H9 (cell line): ENCODE measurements at regions not wholly inside any gene's neighbourhood (a gene's known extent, or its start where the extent isn't known, plus 50 kb on each side); places are given as distances from the start of the nearest gene placed in this dataset.

ENCODE experiments used
- DNase-seq: peaks from one replicate; pipeline ENCODE4 v3.0.0-alpha.2; 2017
- H2AFZ ChIP-seq: one replicate; pipeline ENCODE4 v1.6.1; 2013; ENCODE audit warnings: mild to moderate bottlenecking, low read length, control low read depth, moderate library complexity
- H2AK5ac ChIP-seq: 2 replicates; pipeline ENCODE4 v1.6.1; 2013; ENCODE audit warnings: low read length, control low read depth, mixed read lengths; ENCODE audit not compliant: insufficient read length
- H2BK120ac ChIP-seq: one replicate; pipeline ENCODE4 v1.6.1; 2013; ENCODE audit warnings: low read depth, mild to moderate bottlenecking, low read length, control low read depth, inconsistent platforms; ENCODE audit not compliant: poor library complexity, severe bottlenecking
- H2BK12ac ChIP-seq: 2 replicates; pipeline ENCODE4 v1.6.1; 2013; ENCODE audit warnings: low read length, control low read depth, mixed read lengths, low read depth; ENCODE audit not compliant: insufficient read length
- H2BK15ac ChIP-seq: 2 replicates; pipeline ENCODE4 v1.6.1; 2013; ENCODE audit warnings: low read depth, low read length, control low read depth
- H2BK20ac ChIP-seq: one replicate; pipeline ENCODE4 v1.6.1; 2013; ENCODE audit warnings: low read depth, mild to moderate bottlenecking, low read length, control low read depth, inconsistent platforms; ENCODE audit not compliant: poor library complexity, severe bottlenecking
- H2BK5ac ChIP-seq: 2 replicates; pipeline ENCODE4 v1.6.1; 2013; ENCODE audit warnings: low read length, control low read depth, mixed read lengths; ENCODE audit not compliant: insufficient read length
- H3K14ac ChIP-seq: 2 replicates; pipeline ENCODE4 v1.6.1; 2013; ENCODE audit warnings: low read length, control low read depth; ENCODE audit not compliant: insufficient read depth
- H3K18ac ChIP-seq: 2 replicates; pipeline ENCODE4 v1.6.1; 2013; ENCODE audit warnings: low read depth, mild to moderate bottlenecking, mixed read lengths, low read length, control low read depth; ENCODE audit not compliant: insufficient read length
- H3K23ac ChIP-seq: 2 replicates; pipeline ENCODE4 v1.6.1; 2013; ENCODE audit warnings: low read length, control low read depth, mixed read lengths, low read depth; ENCODE audit not compliant: insufficient read length
- H3K23me2 ChIP-seq: 2 replicates; pipeline ENCODE4 v1.6.1; 2013; ENCODE audit warnings: low read depth, mild to moderate bottlenecking, mixed read lengths, low read length, control low read depth; ENCODE audit not compliant: insufficient read length, poor library complexity, severe bottlenecking
- H3K27ac ChIP-seq: 2 replicates; pipeline ENCODE4 v1.5.1; 2013; ENCODE audit warnings: low read length, control low read depth, mixed read lengths, low read depth; ENCODE audit not compliant: insufficient read length
- H3K27me3 ChIP-seq: 2 replicates; pipeline ENCODE4 v1.6.1; 2013; ENCODE audit warnings: low read length, control low read depth, inconsistent platforms; ENCODE audit not compliant: insufficient read depth
- H3K4ac ChIP-seq: 2 replicates; pipeline ENCODE4 v1.6.1; 2013; ENCODE audit warnings: low read depth, mild to moderate bottlenecking, control low read depth, inconsistent platforms, low read length, moderate library complexity
- H3K4me1 ChIP-seq: 2 replicates; pipeline ENCODE4 v1.6.1; 2013; ENCODE audit warnings: low read length, control low read depth, inconsistent platforms; ENCODE audit not compliant: insufficient read depth
- H3K4me2 ChIP-seq: 2 replicates; pipeline ENCODE4 v1.6.1; 2013; ENCODE audit warnings: low read length, control low read depth, mixed read lengths; ENCODE audit not compliant: insufficient read length, insufficient read depth
- H3K56ac ChIP-seq: 2 replicates; pipeline ENCODE4 v1.6.1; 2013; ENCODE audit warnings: low read depth, mild to moderate bottlenecking, mixed read lengths, low read length, control low read depth; ENCODE audit not compliant: insufficient read length
- H3K79me1 ChIP-seq: 2 replicates; pipeline ENCODE4 v1.6.1; 2013; ENCODE audit warnings: low read depth, mild to moderate bottlenecking, moderate library complexity, low read length, control low read depth, inconsistent platforms; ENCODE audit not compliant: insufficient read depth, poor library complexity, severe bottlenecking
- H3K79me2 ChIP-seq: 2 replicates; pipeline ENCODE4 v1.6.1; 2013; ENCODE audit warnings: low read length, control low read depth, inconsistent platforms; ENCODE audit not compliant: insufficient read depth
- H3K9ac ChIP-seq: 2 replicates; pipeline ENCODE4 v1.6.1; 2013; ENCODE audit warnings: low read length, control low read depth, mixed read lengths; ENCODE audit not compliant: insufficient read length; ENCODE audit errors: extremely low read depth
- H3K9me3 ChIP-seq: one replicate; pipeline ENCODE4 v1.6.1; 2013; ENCODE audit warnings: low read depth, low read length, inconsistent platforms; ENCODE audit not compliant: control insufficient read depth
- H3T11ph ChIP-seq: one replicate; pipeline ENCODE4 v1.6.1; 2013; ENCODE audit warnings: mild to moderate bottlenecking, low read length, control low read depth, inconsistent platforms
- H4K20me1 ChIP-seq: one replicate; pipeline ENCODE4 v1.6.1; 2013; ENCODE audit not compliant: control insufficient read depth, insufficient read length, insufficient read depth
- H4K5ac ChIP-seq: 2 replicates; pipeline ENCODE4 v1.6.1; 2013; ENCODE audit warnings: low read depth, mild to moderate bottlenecking, mixed read lengths, low read length, control low read depth; ENCODE audit not compliant: insufficient read length
- H4K8ac ChIP-seq: replicated peaks from 2 replicates; pipeline ENCODE4 v1.6.1; 2013; ENCODE audit warnings: low read length, control low read depth, mixed read lengths, low read depth; ENCODE audit not compliant: insufficient read length
- H4K91ac ChIP-seq: 2 replicates; pipeline ENCODE4 v1.6.1; 2013; ENCODE audit warnings: low read depth, mild to moderate bottlenecking, moderate library complexity, mixed read lengths, low read length, control low read depth; ENCODE audit not compliant: insufficient read length
- H3K27ac Mint-ChIP-seq, 3 experiments: 2 replicates in 2 of 3; 3 replicates in 1 of 3; pipeline ENCODE4 v1.8.0; 2020 to 2021; ENCODE audit warnings: mixed read lengths in 3 of 3, mild to moderate bottlenecking in 1 of 3, moderate library complexity in 1 of 3
- H3K27me3 Mint-ChIP-seq: 2 replicates; pipeline ENCODE4 v1.8.0; 2021; ENCODE audit warnings: low read depth, mild to moderate bottlenecking, moderate library complexity, mixed read lengths
- H3K36me3 Mint-ChIP-seq, 3 experiments: 2 replicates in 2 of 3; 3 replicates in 1 of 3; pipeline ENCODE4 v1.8.0; 2020 to 2021; ENCODE audit warnings: low read depth in 3 of 3, mixed read lengths in 3 of 3; ENCODE audit not compliant: insufficient read depth in 1 of 3
- H3K4me1 Mint-ChIP-seq, 2 experiments: 2 replicates each; pipeline ENCODE4 v1.8.0; 2020; ENCODE audit warnings: mixed read lengths in 2 of 2
- H3K4me3 Mint-ChIP-seq, 2 experiments: 2 replicates in 1 of 2; 3 replicates in 1 of 2; pipeline ENCODE4 v1.8.0; 2020 to 2021; ENCODE audit warnings: mild to moderate bottlenecking in 2 of 2, mixed read lengths in 2 of 2, moderate library complexity in 1 of 2
- H3K9me3 Mint-ChIP-seq, 2 experiments: 2 replicates in 1 of 2; 3 replicates in 1 of 2; pipeline ENCODE4 v1.8.0; 2020; ENCODE audit warnings: mild to moderate bottlenecking in 2 of 2, mixed read lengths in 2 of 2, moderate library complexity in 1 of 2
- WGBS: extraction: QIAGEN DNeasy Blood & Tissue Kit; methylation state at CpG from one replicate; pipeline ENCODE4 v1.1.7; 2013; ENCODE audit warnings: missing lambda C conversion rate, low lambda C conversion rate, mixed read lengths; ENCODE audit not compliant: insufficient read length; ENCODE audit errors: extremely low coverage; 5-methylcytosine and 5-hydroxymethylcytosine counted together
- TF ChIP-seq, protein P1 (sequence below): fragments of 200-600 bp; sonication (generic); conservative IDR thresholded peaks from 3 replicates; pipeline ENCODE4 v1.8.0; 2021; ENCODE audit warnings: antibody characterized with exemption, mild to moderate bottlenecking

DNA sequence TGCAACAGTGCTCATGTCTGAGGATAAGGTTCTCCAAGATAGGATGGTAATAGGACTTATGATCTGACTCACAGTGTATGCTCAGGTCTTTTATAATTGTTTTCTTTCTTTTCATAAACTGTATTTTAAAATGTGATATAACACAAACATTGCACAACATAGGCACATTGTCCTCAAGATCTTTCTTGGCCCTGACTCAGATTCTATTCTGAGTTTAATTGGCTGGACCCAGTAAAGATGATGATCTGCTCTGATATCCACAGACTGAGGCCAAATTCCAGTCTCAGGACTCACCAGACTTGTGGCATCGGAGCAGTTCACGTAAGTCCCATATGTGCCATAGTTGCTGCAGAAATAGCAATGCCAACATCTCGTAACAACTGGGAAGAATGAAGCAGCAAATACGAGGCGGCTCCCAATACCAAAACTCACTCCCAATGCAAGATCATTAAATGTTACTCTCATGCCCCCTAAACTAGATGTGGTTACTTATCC lies 448.9 kb upstream of the SLC14A2 start:
- Histone ChIP-seq H3K56ac (no peak overlapping the region), H3K79me1 (no peaks in the 10 kb centered on the region), H3K18ac (no peak overlapping the region), H3K27me3 (no peaks in the 10 kb centered on the region), H3K9me3 (no peaks in the 10 kb centered on the region), H2BK5ac (no peak overlapping the region), H2AK5ac (no peak overlapping the region), H3K4ac (no peak overlapping the region), H4K8ac (no peak overlapping the region), H4K91ac (no peak overlapping the region), H3T11ph (no peak overlapping the region), H2AFZ (no peak overlapping the region), H2BK15ac (no peak overlapping the region), H3K4me2 (no peak overlapping the region), H3K23me2 (no peaks in the 10 kb centered on the region), H4K20me1 (no peaks in the 10 kb centered on the region), H3K9ac (no peak overlapping the region), H3K23ac (no peak overlapping the region), H2BK20ac (no peak overlapping the region), H3K4me1 (no peaks in the 10 kb centered on the region), H4K5ac (no peak overlapping the region), H2BK120ac (no peak overlapping the region), H3K79me2 (no peaks in the 10 kb centered on the region), H3K27ac (no peak overlapping the region), H3K14ac (no peak overlapping the region), H2BK12ac (no peak overlapping the region)
- WGBS = no CpG with 5 or more reads among the region's 5 CpGs
- no peak for DNase-seq
- no peaks in the 10 kb centered on the region for H3K27me3 Mint-ChIP-seq
- no peaks in the 10 kb centered on the region for H3K9me3 Mint-ChIP-seq
- H3K4me1 Mint-ChIP-seq = no peaks in the 10 kb centered on the region
- TF ChIP-seq, protein P1, sequence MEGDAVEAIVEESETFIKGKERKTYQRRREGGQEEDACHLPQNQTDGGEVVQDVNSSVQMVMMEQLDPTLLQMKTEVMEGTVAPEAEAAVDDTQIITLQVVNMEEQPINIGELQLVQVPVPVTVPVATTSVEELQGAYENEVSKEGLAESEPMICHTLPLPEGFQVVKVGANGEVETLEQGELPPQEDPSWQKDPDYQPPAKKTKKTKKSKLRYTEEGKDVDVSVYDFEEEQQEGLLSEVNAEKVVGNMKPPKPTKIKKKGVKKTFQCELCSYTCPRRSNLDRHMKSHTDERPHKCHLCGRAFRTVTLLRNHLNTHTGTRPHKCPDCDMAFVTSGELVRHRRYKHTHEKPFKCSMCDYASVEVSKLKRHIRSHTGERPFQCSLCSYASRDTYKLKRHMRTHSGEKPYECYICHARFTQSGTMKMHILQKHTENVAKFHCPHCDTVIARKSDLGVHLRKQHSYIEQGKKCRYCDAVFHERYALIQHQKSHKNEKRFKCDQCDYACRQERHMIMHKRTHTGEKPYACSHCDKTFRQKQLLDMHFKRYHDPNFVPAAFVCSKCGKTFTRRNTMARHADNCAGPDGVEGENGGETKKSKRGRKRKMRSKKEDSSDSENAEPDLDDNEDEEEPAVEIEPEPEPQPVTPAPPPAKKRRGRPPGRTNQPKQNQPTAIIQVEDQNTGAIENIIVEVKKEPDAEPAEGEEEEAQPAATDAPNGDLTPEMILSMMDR = no peak
- H3K27ac Mint-ChIP-seq = no peak overlapping the region
- H3K36me3 Mint-ChIP-seq = no peaks in the 10 kb centered on the region
- no peak overlapping the region for H3K4me3 Mint-ChIP-seq
